Cardiac muscle cell (in vitro differentiated cells and primary cell): ENCODE measurements at regions not wholly inside any gene's neighbourhood (a gene's known extent, or its start where the extent isn't known, plus 50 kb on each side); places are given as distances from the start of the nearest gene placed in this dataset.
"Not testable (repeated sequence)": the region's sequence is repeated elsewhere in the genome, so short reads cannot be mapped to it uniquely, and the experiment has no call there.

Experiments used
- DNase-seq, 2 donors: peaks; one replicate each; pipeline versions ENCODE4 v3.0.0 to v3.0.0-alpha.2; 2010 to 2017; ENCODE audit warnings: low read depth in 1 of 2, low spot score in 1 of 2
- H3K27ac ChIP-seq: fragments of 200-600 bp; sonication (generic); 2 replicates; pipeline ENCODE4 v1.5.1; 2016
- H3K27me3 ChIP-seq: fragments of 200-600 bp; sonication (generic); 2 replicates; pipeline ENCODE4 v1.6.0; 2016; ENCODE audit warnings: control low read depth
- H3K36me3 ChIP-seq: fragments of 200-600 bp; sonication (generic); 2 replicates; pipeline ENCODE4 v1.5.1; 2016; ENCODE audit warnings: control low read depth
- H3K4me1 ChIP-seq: fragments of 200-600 bp; sonication (generic); 2 replicates; pipeline ENCODE4 v1.8.1; 2017; ENCODE audit warnings: low read depth, mild to moderate bottlenecking, mixed run types
- H3K4me3 ChIP-seq: fragments of 200-600 bp; sonication (generic); 2 replicates; pipeline ENCODE4 v1.5.1; 2016; ENCODE audit warnings: mild to moderate bottlenecking
- H3K9me3 ChIP-seq: fragments of 200-600 bp; sonication (generic); 2 replicates; pipeline ENCODE4 v1.5.1; 2017; ENCODE audit warnings: low read depth, mild to moderate bottlenecking, control low read depth
- TF ChIP-seq, protein P1 (sequence below): IDR thresholded peaks from 2 replicates; pipeline ENCODE4 v1.5.1; 2012; ENCODE audit warnings: low read depth, mild to moderate bottlenecking, low read length

DNA sequence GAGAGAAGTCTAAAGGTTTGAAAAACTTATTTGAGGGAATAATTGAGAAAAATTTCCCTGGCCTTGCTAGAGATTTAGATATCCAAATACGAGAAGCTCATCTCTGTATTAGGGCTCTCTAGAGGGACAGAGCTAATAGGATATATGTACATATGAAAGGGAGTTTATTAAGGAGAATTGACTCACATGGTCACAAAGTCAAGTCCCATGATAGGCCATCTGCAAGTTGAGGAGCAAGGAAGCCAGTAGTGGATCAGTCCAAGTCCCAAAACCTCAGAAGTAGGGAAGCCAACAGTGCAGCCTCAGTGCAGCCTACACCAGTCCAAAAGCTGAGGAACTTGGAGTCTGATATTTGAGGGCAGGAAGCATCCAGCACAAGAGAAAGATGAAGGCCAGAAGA is 126.7 kb downstream of the PJA2 start:
- H3K4me1 ChIP-seq, H3K9me3 ChIP-seq, H3K36me3 ChIP-seq, H3K27me3 ChIP-seq, H3K27ac ChIP-seq, DNase-seq, H3K4me3 ChIP-seq: not testable (repeated sequence)

DNA sequence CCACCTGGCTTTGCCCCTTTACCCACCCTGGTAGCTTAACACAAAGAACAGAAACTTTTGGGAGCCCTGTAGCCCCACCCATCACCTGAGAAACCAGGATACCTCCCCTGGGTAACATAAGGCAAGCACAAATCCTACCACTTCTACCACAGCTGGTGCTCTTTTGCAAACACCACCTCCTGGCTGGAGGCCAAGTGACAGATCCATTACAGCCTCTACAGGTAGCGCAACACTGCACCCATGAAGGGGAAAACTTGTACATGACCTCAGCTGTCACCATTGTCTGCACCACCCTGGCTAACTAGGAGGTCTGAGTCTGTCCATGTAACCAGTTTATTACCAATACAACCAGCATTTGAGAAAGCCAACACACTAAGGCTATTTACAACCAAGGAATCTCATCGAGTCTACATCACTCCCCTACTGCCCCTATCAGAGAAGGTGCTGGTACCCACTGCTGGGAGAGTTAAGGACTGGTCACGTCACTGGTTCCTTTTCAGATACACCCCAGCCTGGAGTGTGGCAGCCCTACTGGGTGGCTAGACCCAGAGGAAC is 128.6 kb downstream of the PJA2 start:
- Histone ChIP-seq H3K4me1 (peaks cover 8% of the 10 kb centered on the region), H3K36me3 (no peaks in the 10 kb centered on the region), H3K9me3 (no peaks in the 10 kb centered on the region), H3K27me3 (no peaks in the 10 kb centered on the region), H3K4me3 (no peak overlapping the region), H3K27ac (no peak overlapping the region)
- TF ChIP-seq, protein P1, sequence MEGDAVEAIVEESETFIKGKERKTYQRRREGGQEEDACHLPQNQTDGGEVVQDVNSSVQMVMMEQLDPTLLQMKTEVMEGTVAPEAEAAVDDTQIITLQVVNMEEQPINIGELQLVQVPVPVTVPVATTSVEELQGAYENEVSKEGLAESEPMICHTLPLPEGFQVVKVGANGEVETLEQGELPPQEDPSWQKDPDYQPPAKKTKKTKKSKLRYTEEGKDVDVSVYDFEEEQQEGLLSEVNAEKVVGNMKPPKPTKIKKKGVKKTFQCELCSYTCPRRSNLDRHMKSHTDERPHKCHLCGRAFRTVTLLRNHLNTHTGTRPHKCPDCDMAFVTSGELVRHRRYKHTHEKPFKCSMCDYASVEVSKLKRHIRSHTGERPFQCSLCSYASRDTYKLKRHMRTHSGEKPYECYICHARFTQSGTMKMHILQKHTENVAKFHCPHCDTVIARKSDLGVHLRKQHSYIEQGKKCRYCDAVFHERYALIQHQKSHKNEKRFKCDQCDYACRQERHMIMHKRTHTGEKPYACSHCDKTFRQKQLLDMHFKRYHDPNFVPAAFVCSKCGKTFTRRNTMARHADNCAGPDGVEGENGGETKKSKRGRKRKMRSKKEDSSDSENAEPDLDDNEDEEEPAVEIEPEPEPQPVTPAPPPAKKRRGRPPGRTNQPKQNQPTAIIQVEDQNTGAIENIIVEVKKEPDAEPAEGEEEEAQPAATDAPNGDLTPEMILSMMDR, result no peak
- DNase-seq, result no peak

DNA sequence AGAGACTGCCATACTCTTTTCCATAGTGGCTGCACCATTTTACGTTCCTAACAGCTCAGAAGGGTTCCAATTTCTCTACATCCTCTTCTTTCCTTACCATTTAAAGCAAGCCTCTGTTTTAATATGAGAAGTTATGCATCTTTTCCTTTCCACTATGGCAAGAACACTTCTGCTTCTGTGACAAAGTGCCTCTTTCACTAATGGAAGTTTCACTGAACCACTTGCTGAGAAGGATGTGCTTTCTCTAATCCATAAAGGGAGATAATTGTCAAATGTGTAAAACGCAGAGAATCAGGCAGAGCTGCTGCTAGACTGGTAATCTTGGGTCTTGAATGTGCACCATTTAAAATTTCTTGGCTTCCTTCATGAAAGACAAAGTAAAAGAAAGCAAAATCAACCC is 131.6 kb downstream of the PJA2 start:
- Histone ChIP-seq H3K4me3 (no peak overlapping the region), H3K27me3 (no peaks in the 10 kb centered on the region), H3K27ac (no peak overlapping the region), H3K36me3 (no peaks in the 10 kb centered on the region), H3K9me3 (no peaks in the 10 kb centered on the region), H3K4me1 (peaks cover 8% of the 10 kb centered on the region)
- DNase-seq, result no peak
- TF ChIP-seq, protein P1, result no peak

DNA sequence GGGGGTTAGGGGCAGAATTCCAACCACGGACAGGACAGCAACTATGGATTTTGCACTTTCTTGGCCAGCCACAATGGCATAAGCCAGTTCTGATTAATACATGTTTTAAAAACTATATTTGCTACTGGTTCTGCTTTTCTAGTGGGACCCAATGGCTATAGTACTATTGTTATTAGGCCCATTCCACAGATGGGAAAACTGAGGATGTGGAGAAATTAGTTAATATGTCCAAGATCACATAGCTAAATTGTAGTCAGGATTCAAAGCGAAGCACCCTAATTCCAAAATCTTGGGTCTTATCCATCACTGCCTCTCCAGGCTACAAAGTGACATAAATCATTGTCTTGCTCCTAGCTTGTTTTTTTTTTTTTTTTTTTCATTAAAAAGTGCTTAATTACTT is 133.9 kb downstream of the PJA2 start:
- Histone ChIP-seq H3K4me3 (no peak overlapping the region), H3K9me3 (no peaks in the 10 kb centered on the region), H3K27me3 (no peaks in the 10 kb centered on the region), H3K4me1 (peaks cover 8% of the 10 kb centered on the region), H3K36me3 (no peaks in the 10 kb centered on the region), H3K27ac (no peak overlapping the region)
- TF ChIP-seq, protein P1, result no peak
- no peak for DNase-seq

DNA sequence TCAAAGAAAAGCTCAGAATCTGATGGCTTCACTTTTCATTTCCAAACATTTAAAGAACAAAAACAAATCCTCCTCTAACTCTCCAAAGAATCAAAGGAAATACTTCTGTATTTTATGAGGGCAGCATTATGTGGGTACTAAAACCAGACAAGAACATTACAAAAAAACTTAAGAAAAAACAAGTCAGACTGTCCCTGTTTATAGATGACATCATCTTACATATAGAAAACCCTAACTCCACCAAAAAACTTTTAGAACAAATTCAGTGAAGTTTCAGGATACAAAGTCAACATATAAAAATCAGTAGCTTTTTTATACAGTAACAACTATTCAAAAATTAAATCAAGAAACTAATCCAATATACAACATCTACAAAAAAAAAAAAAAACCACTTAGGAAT is 136.2 kb downstream of the PJA2 start:
- Histone ChIP-seq H3K4me1 (peaks cover 6% of the 10 kb centered on the region), H3K4me3 (no peak overlapping the region)
- TF ChIP-seq, protein P1, result no peak

DNA sequence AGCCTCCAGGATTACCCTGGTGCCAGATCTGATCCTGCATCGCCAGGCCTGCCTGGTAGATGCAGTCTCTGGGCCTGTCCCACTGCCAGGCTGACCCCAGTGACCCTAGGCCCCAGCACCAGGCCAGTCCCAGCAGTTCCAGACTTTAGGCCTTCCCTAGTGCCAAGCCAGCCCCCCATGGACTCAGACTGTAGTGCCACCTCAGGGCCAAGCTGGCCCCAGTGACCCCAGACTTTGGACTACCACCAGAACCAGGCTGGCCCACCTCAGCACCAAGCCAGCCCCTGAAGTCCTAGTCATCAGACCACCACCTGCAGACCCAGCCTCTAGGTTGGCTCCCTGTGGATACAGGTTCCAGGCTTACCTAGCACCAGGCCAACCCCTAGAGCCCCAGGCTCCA is 142.5 kb downstream of the PJA2 start:
- TF ChIP-seq, protein P1, result no peak
- no peak for DNase-seq
- H3K4me3 ChIP-seq, result no peak overlapping the region
- no peaks in the 10 kb centered on the region for H3K36me3 ChIP-seq
- no peaks in the 10 kb centered on the region for H3K4me1 ChIP-seq
- H3K27me3 ChIP-seq, result no peaks in the 10 kb centered on the region
- no peaks in the 10 kb centered on the region for H3K9me3 ChIP-seq
- no peak overlapping the region for H3K27ac ChIP-seq

More for the DNA sequence above, 136.2 kb downstream of the PJA2 start:
- Histone ChIP-seq H3K9me3 (no peaks in the 10 kb centered on the region), H3K27ac (no peak overlapping the region), H3K36me3 (no peaks in the 10 kb centered on the region), H3K27me3 (no peaks in the 10 kb centered on the region)
- DNase-seq, result no peak
